H9 (cell line): ENCODE measurements at regions not wholly inside any gene's neighbourhood (a gene's known extent, or its start where the extent isn't known, plus 50 kb on each side); places are given as distances from the start of the nearest gene placed in this dataset.

Experiments used
- DNase-seq: peaks from one replicate; pipeline ENCODE4 v3.0.0-alpha.2; 2017
- H2AFZ ChIP-seq: one replicate; pipeline ENCODE4 v1.6.1; 2013; ENCODE audit warnings: mild to moderate bottlenecking, low read length, control low read depth, moderate library complexity
- H2AK5ac ChIP-seq: 2 replicates; pipeline ENCODE4 v1.6.1; 2013; ENCODE audit warnings: low read length, control low read depth, mixed read lengths; ENCODE audit not compliant: insufficient read length
- H2BK120ac ChIP-seq: one replicate; pipeline ENCODE4 v1.6.1; 2013; ENCODE audit warnings: low read depth, mild to moderate bottlenecking, low read length, control low read depth, inconsistent platforms; ENCODE audit not compliant: poor library complexity, severe bottlenecking
- H2BK12ac ChIP-seq: 2 replicates; pipeline ENCODE4 v1.6.1; 2013; ENCODE audit warnings: low read length, control low read depth, mixed read lengths, low read depth; ENCODE audit not compliant: insufficient read length
- H2BK15ac ChIP-seq: 2 replicates; pipeline ENCODE4 v1.6.1; 2013; ENCODE audit warnings: low read depth, low read length, control low read depth
- H2BK20ac ChIP-seq: one replicate; pipeline ENCODE4 v1.6.1; 2013; ENCODE audit warnings: low read depth, mild to moderate bottlenecking, low read length, control low read depth, inconsistent platforms; ENCODE audit not compliant: poor library complexity, severe bottlenecking
- H2BK5ac ChIP-seq: 2 replicates; pipeline ENCODE4 v1.6.1; 2013; ENCODE audit warnings: low read length, control low read depth, mixed read lengths; ENCODE audit not compliant: insufficient read length
- H3K14ac ChIP-seq: 2 replicates; pipeline ENCODE4 v1.6.1; 2013; ENCODE audit warnings: low read length, control low read depth; ENCODE audit not compliant: insufficient read depth
- H3K18ac ChIP-seq: 2 replicates; pipeline ENCODE4 v1.6.1; 2013; ENCODE audit warnings: low read depth, mild to moderate bottlenecking, mixed read lengths, low read length, control low read depth; ENCODE audit not compliant: insufficient read length
- H3K23ac ChIP-seq: 2 replicates; pipeline ENCODE4 v1.6.1; 2013; ENCODE audit warnings: low read length, control low read depth, mixed read lengths, low read depth; ENCODE audit not compliant: insufficient read length
- H3K23me2 ChIP-seq: 2 replicates; pipeline ENCODE4 v1.6.1; 2013; ENCODE audit warnings: low read depth, mild to moderate bottlenecking, mixed read lengths, low read length, control low read depth; ENCODE audit not compliant: insufficient read length, poor library complexity, severe bottlenecking
- H3K27ac ChIP-seq: 2 replicates; pipeline ENCODE4 v1.5.1; 2013; ENCODE audit warnings: low read length, control low read depth, mixed read lengths, low read depth; ENCODE audit not compliant: insufficient read length
- H3K27me3 ChIP-seq: 2 replicates; pipeline ENCODE4 v1.6.1; 2013; ENCODE audit warnings: low read length, control low read depth, inconsistent platforms; ENCODE audit not compliant: insufficient read depth
- H3K4ac ChIP-seq: 2 replicates; pipeline ENCODE4 v1.6.1; 2013; ENCODE audit warnings: low read depth, mild to moderate bottlenecking, control low read depth, inconsistent platforms, low read length, moderate library complexity
- H3K4me1 ChIP-seq: 2 replicates; pipeline ENCODE4 v1.6.1; 2013; ENCODE audit warnings: low read length, control low read depth, inconsistent platforms; ENCODE audit not compliant: insufficient read depth
- H3K4me2 ChIP-seq: 2 replicates; pipeline ENCODE4 v1.6.1; 2013; ENCODE audit warnings: low read length, control low read depth, mixed read lengths; ENCODE audit not compliant: insufficient read length, insufficient read depth
- H3K56ac ChIP-seq: 2 replicates; pipeline ENCODE4 v1.6.1; 2013; ENCODE audit warnings: low read depth, mild to moderate bottlenecking, mixed read lengths, low read length, control low read depth; ENCODE audit not compliant: insufficient read length
- H3K79me1 ChIP-seq: 2 replicates; pipeline ENCODE4 v1.6.1; 2013; ENCODE audit warnings: low read depth, mild to moderate bottlenecking, moderate library complexity, low read length, control low read depth, inconsistent platforms; ENCODE audit not compliant: insufficient read depth, poor library complexity, severe bottlenecking
- H3K79me2 ChIP-seq: 2 replicates; pipeline ENCODE4 v1.6.1; 2013; ENCODE audit warnings: low read length, control low read depth, inconsistent platforms; ENCODE audit not compliant: insufficient read depth
- H3K9ac ChIP-seq: 2 replicates; pipeline ENCODE4 v1.6.1; 2013; ENCODE audit warnings: low read length, control low read depth, mixed read lengths; ENCODE audit not compliant: insufficient read length; ENCODE audit errors: extremely low read depth
- H3K9me3 ChIP-seq: one replicate; pipeline ENCODE4 v1.6.1; 2013; ENCODE audit warnings: low read depth, low read length, inconsistent platforms; ENCODE audit not compliant: control insufficient read depth
- H3T11ph ChIP-seq: one replicate; pipeline ENCODE4 v1.6.1; 2013; ENCODE audit warnings: mild to moderate bottlenecking, low read length, control low read depth, inconsistent platforms
- H4K20me1 ChIP-seq: one replicate; pipeline ENCODE4 v1.6.1; 2013; ENCODE audit not compliant: control insufficient read depth, insufficient read length, insufficient read depth
- H4K5ac ChIP-seq: 2 replicates; pipeline ENCODE4 v1.6.1; 2013; ENCODE audit warnings: low read depth, mild to moderate bottlenecking, mixed read lengths, low read length, control low read depth; ENCODE audit not compliant: insufficient read length
- H4K8ac ChIP-seq: replicated peaks from 2 replicates; pipeline ENCODE4 v1.6.1; 2013; ENCODE audit warnings: low read length, control low read depth, mixed read lengths, low read depth; ENCODE audit not compliant: insufficient read length
- H4K91ac ChIP-seq: 2 replicates; pipeline ENCODE4 v1.6.1; 2013; ENCODE audit warnings: low read depth, mild to moderate bottlenecking, moderate library complexity, mixed read lengths, low read length, control low read depth; ENCODE audit not compliant: insufficient read length
- H3K27ac Mint-ChIP-seq, 3 experiments: 2 replicates in 2 of 3; 3 replicates in 1 of 3; pipeline ENCODE4 v1.8.0; 2020 to 2021; ENCODE audit warnings: mixed read lengths in 3 of 3, mild to moderate bottlenecking in 1 of 3, moderate library complexity in 1 of 3
- H3K27me3 Mint-ChIP-seq: 2 replicates; pipeline ENCODE4 v1.8.0; 2021; ENCODE audit warnings: low read depth, mild to moderate bottlenecking, moderate library complexity, mixed read lengths
- H3K36me3 Mint-ChIP-seq, 3 experiments: 2 replicates in 2 of 3; 3 replicates in 1 of 3; pipeline ENCODE4 v1.8.0; 2020 to 2021; ENCODE audit warnings: low read depth in 3 of 3, mixed read lengths in 3 of 3; ENCODE audit not compliant: insufficient read depth in 1 of 3
- H3K4me1 Mint-ChIP-seq, 2 experiments: 2 replicates each; pipeline ENCODE4 v1.8.0; 2020; ENCODE audit warnings: mixed read lengths in 2 of 2
- H3K4me3 Mint-ChIP-seq, 2 experiments: 2 replicates in 1 of 2; 3 replicates in 1 of 2; pipeline ENCODE4 v1.8.0; 2020 to 2021; ENCODE audit warnings: mild to moderate bottlenecking in 2 of 2, mixed read lengths in 2 of 2, moderate library complexity in 1 of 2
- H3K9me3 Mint-ChIP-seq, 2 experiments: 2 replicates in 1 of 2; 3 replicates in 1 of 2; pipeline ENCODE4 v1.8.0; 2020; ENCODE audit warnings: mild to moderate bottlenecking in 2 of 2, mixed read lengths in 2 of 2, moderate library complexity in 1 of 2
- WGBS: extraction: QIAGEN DNeasy Blood & Tissue Kit; methylation state at CpG from one replicate; pipeline ENCODE4 v1.1.7; 2013; ENCODE audit warnings: missing lambda C conversion rate, low lambda C conversion rate, mixed read lengths; ENCODE audit not compliant: insufficient read length; ENCODE audit errors: extremely low coverage; 5-methylcytosine and 5-hydroxymethylcytosine counted together
- TF ChIP-seq, protein P1 (sequence below): fragments of 200-600 bp; sonication (generic); conservative IDR thresholded peaks from 3 replicates; pipeline ENCODE4 v1.8.0; 2021; ENCODE audit warnings: antibody characterized with exemption, mild to moderate bottlenecking

DNA sequence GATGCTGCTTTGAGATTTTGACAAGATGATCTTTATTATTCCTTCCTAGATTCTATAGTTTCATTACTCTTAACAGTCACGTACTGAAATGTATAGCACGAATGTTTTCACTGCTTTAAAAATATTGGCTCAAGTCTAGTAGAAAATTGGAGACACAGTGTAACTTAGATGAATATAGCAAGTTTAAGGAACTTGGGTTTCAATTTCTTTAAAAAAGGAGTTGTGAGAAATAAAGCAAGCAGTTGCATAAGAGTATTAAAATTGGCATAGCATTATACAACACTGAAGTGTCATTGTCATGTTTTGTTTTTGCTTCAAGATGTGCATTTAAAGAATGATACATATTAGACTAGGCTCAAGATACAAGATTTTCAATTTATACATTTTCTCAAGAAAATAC, 624.8 kb upstream of the NOVA1 start:
- Histone ChIP-seq H3K18ac (no peak overlapping the region), H4K91ac (no peak overlapping the region), H2BK120ac (no peak overlapping the region), H3K27ac (no peak overlapping the region), H4K20me1 (no peaks in the 10 kb centered on the region), H2BK15ac (no peak overlapping the region), H2BK20ac (no peak overlapping the region), H4K5ac (no peak overlapping the region), H3K4ac (no peak overlapping the region), H3K27me3 (no peaks in the 10 kb centered on the region), H2BK12ac (no peak overlapping the region), H3K14ac (no peak overlapping the region), H3K4me1 (no peaks in the 10 kb centered on the region), H4K8ac (no peak overlapping the region), H2BK5ac (no peak overlapping the region), H3T11ph (no peak overlapping the region), H3K23me2 (no peaks in the 10 kb centered on the region), H3K9me3 (no peaks in the 10 kb centered on the region), H3K23ac (no peak overlapping the region), H3K9ac (no peak overlapping the region), H2AFZ (no peak overlapping the region), H3K56ac (no peak overlapping the region), H2AK5ac (no peak overlapping the region), H3K79me1 (no peaks in the 10 kb centered on the region), H3K79me2 (no peaks in the 10 kb centered on the region), H3K4me2 (no peak overlapping the region)
- Mint-ChIP-seq H3K36me3 (peaks cover 11 to 26% (median 20%) of the 10 kb centered on the region in 3 experiments), H3K9me3 (peaks cover 24 to 25% of the 10 kb centered on the region in 2 experiments), H3K27ac (no peak overlapping the region), H3K4me3 (no peak overlapping the region), H3K27me3 (no peaks in the 10 kb centered on the region), H3K4me1 (no peaks in the 10 kb centered on the region; a peak in 2 of 4 replicates)
- TF ChIP-seq, protein P1, sequence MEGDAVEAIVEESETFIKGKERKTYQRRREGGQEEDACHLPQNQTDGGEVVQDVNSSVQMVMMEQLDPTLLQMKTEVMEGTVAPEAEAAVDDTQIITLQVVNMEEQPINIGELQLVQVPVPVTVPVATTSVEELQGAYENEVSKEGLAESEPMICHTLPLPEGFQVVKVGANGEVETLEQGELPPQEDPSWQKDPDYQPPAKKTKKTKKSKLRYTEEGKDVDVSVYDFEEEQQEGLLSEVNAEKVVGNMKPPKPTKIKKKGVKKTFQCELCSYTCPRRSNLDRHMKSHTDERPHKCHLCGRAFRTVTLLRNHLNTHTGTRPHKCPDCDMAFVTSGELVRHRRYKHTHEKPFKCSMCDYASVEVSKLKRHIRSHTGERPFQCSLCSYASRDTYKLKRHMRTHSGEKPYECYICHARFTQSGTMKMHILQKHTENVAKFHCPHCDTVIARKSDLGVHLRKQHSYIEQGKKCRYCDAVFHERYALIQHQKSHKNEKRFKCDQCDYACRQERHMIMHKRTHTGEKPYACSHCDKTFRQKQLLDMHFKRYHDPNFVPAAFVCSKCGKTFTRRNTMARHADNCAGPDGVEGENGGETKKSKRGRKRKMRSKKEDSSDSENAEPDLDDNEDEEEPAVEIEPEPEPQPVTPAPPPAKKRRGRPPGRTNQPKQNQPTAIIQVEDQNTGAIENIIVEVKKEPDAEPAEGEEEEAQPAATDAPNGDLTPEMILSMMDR: no peak
- DNase-seq: no peak
- WGBS: no CpG with 5 or more reads among the region's 2 CpGs
